H1 (cell line): ENCODE measurements at regions not wholly inside any gene's neighbourhood (a gene's known extent, or its start where the extent isn't known, plus 50 kb on each side); places are given as distances from the start of the nearest gene placed in this dataset.

Experiments
- CREB1 ChIP-seq: IDR thresholded peaks from 2 replicates; pipeline ENCODE4 v1.6.1; 2012; ENCODE audit warnings: inconsistent platforms
- CTBP2 ChIP-seq: IDR thresholded peaks from 2 replicates; pipeline ENCODE4 v1.7.0; 2011; ENCODE audit warnings: borderline replicate concordance, mild to moderate bottlenecking, moderate library complexity, mixed read lengths, low read length; ENCODE audit not compliant: insufficient read depth, insufficient read length
- HDAC2 ChIP-seq, 2 experiments: fragments of 300-600 bp in 1 of 2; sonication (generic) in 1 of 2; IDR thresholded peaks; 2 replicates each; pipeline ENCODE4 v1.6.1; 2011 to 2012; ENCODE audit warnings: low read depth in 2 of 2, low read length in 2 of 2, mild to moderate bottlenecking in 2 of 2, moderate library complexity in 2 of 2, borderline replicate concordance in 1 of 2, inconsistent platforms in 1 of 2
- NANOG ChIP-seq: IDR thresholded peaks from 2 replicates; pipeline ENCODE4 v1.6.1; 2011; ENCODE audit warnings: low read length, low read depth, mild to moderate bottlenecking, inconsistent platforms; ENCODE audit not compliant: insufficient read depth, poor library complexity, severe bottlenecking
- TF ChIP-seq, protein P1 (sequence below): fragments of 300-600 bp; sonication (generic); IDR thresholded peaks from 2 replicates; pipeline ENCODE4 v1.7.1; 2012; ENCODE audit warnings: low read length, moderate library complexity, mild to moderate bottlenecking, inconsistent platforms; ENCODE audit not compliant: insufficient replicate concordance
- TF ChIP-seq, protein P2 (sequence below): IDR thresholded peaks from 2 replicates; pipeline ENCODE4 v1.6.1; 2011; ENCODE audit warnings: low read depth, mild to moderate bottlenecking, low read length; ENCODE audit not compliant: insufficient read depth

DNA sequence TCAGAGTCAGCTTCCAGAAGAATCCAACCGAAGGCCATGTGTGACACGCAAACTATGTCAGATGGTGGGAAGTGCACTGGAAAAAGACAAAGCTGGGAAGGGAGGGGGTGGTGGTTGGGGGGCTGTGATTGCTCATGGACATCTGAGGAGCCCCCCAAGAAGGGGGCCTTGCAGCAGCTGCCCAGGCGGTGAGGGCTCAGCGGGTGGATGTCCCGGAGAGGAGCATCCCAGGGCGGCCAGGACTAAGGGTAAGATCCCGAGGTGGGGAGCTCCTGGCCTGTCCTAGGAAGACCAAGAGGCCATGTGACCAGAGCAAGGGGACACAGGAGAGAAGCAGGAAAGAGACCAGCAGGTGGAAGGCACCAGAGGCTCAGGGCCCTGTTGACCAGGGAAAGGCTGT lies 299.5 kb downstream of the PREX1 start (continued):
- TF ChIP-seq, protein P1, sequence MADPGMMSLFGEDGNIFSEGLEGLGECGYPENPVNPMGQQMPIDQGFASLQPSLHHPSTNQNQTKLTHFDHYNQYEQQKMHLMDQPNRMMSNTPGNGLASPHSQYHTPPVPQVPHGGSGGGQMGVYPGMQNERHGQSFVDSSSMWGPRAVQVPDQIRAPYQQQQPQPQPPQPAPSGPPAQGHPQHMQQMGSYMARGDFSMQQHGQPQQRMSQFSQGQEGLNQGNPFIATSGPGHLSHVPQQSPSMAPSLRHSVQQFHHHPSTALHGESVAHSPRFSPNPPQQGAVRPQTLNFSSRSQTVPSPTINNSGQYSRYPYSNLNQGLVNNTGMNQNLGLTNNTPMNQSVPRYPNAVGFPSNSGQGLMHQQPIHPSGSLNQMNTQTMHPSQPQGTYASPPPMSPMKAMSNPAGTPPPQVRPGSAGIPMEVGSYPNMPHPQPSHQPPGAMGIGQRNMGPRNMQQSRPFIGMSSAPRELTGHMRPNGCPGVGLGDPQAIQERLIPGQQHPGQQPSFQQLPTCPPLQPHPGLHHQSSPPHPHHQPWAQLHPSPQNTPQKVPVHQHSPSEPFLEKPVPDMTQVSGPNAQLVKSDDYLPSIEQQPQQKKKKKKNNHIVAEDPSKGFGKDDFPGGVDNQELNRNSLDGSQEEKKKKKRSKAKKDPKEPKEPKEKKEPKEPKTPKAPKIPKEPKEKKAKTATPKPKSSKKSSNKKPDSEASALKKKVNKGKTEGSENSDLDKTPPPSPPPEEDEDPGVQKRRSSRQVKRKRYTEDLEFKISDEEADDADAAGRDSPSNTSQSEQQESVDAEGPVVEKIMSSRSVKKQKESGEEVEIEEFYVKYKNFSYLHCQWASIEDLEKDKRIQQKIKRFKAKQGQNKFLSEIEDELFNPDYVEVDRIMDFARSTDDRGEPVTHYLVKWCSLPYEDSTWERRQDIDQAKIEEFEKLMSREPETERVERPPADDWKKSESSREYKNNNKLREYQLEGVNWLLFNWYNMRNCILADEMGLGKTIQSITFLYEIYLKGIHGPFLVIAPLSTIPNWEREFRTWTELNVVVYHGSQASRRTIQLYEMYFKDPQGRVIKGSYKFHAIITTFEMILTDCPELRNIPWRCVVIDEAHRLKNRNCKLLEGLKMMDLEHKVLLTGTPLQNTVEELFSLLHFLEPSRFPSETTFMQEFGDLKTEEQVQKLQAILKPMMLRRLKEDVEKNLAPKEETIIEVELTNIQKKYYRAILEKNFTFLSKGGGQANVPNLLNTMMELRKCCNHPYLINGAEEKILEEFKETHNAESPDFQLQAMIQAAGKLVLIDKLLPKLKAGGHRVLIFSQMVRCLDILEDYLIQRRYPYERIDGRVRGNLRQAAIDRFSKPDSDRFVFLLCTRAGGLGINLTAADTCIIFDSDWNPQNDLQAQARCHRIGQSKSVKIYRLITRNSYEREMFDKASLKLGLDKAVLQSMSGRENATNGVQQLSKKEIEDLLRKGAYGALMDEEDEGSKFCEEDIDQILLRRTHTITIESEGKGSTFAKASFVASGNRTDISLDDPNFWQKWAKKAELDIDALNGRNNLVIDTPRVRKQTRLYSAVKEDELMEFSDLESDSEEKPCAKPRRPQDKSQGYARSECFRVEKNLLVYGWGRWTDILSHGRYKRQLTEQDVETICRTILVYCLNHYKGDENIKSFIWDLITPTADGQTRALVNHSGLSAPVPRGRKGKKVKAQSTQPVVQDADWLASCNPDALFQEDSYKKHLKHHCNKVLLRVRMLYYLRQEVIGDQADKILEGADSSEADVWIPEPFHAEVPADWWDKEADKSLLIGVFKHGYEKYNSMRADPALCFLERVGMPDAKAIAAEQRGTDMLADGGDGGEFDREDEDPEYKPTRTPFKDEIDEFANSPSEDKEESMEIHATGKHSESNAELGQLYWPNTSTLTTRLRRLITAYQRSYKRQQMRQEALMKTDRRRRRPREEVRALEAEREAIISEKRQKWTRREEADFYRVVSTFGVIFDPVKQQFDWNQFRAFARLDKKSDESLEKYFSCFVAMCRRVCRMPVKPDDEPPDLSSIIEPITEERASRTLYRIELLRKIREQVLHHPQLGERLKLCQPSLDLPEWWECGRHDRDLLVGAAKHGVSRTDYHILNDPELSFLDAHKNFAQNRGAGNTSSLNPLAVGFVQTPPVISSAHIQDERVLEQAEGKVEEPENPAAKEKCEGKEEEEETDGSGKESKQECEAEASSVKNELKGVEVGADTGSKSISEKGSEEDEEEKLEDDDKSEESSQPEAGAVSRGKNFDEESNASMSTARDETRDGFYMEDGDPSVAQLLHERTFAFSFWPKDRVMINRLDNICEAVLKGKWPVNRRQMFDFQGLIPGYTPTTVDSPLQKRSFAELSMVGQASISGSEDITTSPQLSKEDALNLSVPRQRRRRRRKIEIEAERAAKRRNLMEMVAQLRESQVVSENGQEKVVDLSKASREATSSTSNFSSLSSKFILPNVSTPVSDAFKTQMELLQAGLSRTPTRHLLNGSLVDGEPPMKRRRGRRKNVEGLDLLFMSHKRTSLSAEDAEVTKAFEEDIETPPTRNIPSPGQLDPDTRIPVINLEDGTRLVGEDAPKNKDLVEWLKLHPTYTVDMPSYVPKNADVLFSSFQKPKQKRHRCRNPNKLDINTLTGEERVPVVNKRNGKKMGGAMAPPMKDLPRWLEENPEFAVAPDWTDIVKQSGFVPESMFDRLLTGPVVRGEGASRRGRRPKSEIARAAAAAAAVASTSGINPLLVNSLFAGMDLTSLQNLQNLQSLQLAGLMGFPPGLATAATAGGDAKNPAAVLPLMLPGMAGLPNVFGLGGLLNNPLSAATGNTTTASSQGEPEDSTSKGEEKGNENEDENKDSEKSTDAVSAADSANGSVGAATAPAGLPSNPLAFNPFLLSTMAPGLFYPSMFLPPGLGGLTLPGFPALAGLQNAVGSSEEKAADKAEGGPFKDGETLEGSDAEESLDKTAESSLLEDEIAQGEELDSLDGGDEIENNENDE = no peak
- TF ChIP-seq, protein P2, sequence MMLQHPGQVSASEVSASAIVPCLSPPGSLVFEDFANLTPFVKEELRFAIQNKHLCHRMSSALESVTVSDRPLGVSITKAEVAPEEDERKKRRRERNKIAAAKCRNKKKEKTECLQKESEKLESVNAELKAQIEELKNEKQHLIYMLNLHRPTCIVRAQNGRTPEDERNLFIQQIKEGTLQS = no peak
- no peak for TF ChIP-seq NANOG
- TF ChIP-seq HDAC2 (IDR thresholded peaks at IDR 0.05; ENCODE audit: borderline replicate concordance in 1 of 2, low read depth in 2 of 2, low read length in 2 of 2) = no peak
- TF ChIP-seq CTBP2 = no peak
- no peak for TF ChIP-seq CREB1
